HG02943 (cell line): ENCODE measurements at regions not wholly inside any gene's neighbourhood (a gene's known extent, or its start where the extent isn't known, plus 50 kb on each side); places are given as distances from the start of the nearest gene placed in this dataset.
A peak's percentile ranks its signal among the peaks of the same experiment; 100 is the strongest.
"Not testable (repeated sequence)": the region's sequence is repeated elsewhere in the genome, so short reads cannot be mapped to it uniquely, and the experiment has no call there.

Experiments
- ATAC-seq: cut with Tn5 transposase; IDR thresholded peaks from one replicate; pipeline ENCODE4 v1.9.1; 2021; ENCODE audit warnings: mild to moderate bottlenecking, low read depth, moderate library complexity; ENCODE audit not compliant: unreplicated experiment

DNA sequence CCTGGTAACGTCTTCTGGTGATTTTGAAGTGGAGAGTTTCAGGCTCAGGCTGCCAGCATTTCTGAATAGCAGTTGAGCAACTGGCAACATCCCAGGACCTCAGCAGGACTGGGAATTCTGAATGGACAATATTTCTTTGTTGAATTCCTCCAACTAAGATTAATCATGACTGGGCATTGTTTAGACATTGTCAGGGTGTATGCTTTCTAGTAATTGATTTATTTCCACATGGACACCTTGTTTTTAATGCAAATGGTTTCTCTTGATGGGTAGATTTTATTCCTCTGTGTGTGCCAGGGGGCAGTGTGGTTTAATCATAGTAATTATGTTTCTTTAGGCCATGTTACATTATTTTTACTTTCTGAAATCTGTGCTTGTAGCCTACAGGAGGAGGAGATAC lies 1004.7 kb upstream of the LCORL start:
- ATAC-seq, result no peak

DNA sequence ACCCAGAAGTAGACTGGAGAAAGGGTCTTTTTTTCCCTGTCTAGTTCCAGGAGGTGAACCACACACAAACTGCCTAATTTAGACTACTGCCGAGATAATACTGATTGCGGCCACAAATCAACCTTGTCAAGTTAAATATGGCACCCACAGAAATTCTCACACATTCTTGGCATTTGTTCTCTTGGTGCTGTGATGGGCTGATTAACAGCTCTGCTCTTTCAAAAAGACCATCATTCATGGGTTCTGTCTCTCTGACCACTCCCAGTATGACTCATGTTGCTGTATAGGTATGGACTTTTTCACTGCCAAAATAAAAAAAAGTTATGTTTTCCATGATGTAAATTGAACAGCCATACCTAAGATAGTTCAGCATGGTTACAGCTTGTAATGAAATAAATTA lies 1003.5 kb upstream of the LCORL start:
- ATAC-seq, result no peak

DNA sequence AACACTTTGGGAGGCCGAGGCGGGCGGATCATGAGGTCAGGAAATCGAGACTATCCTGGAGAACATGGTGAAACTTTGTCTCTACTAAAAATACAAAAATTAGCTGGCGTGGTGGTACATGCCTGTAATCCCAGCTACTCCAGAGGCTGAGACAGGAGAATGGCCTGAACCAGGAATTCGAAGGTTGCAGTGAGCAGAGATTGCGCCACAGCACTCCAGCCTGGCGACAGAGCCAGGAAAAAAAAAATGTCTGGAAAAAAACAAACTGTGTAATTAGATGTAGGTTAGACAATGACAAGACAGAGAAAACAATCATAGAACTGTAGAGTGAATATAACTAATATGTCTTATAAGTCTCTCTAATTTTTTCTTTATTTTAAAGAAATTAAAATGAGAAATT lies 1002.5 kb upstream of the LCORL start:
- ATAC-seq, result no peak

DNA sequence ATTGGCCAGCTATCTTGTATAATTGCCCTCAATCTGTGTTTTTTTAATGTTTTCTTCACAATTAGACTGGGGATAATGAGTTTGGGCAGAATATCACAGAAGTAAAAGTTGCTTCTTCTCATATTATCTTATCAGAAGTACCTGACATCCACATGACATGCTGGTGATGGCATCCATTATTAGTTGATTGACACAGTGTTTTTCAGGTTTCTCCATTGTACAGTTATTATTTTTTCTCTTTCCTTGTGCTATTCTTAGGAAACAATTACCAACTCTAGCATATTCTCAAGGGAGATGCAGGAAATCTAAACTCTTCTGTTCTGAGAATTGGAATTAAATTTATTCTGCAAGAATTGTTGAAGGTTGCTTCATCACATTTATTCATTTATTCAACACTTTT lies 1000.1 kb upstream of the LCORL start:
- no peak for ATAC-seq

DNA sequence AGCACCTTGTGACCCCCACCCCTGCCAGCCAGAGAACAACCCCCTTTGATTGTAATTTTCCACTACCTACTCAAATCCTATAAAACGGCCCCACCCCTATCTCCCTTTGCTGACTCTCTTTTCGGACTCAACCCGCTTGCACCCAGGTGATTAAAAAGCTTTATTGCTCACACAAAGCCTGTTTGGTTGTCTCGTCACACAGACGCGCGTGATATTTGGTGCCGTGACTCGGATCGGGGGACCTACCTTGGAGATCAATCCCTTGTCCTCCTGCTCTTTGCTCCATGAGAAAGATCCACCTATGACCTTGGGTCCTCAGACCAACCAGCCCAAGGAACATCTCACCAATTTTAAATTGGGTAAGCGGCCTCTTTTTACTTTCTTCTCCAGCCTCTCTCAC lies 995.0 kb upstream of the LCORL start:
- not testable (repeated sequence) for ATAC-seq

DNA sequence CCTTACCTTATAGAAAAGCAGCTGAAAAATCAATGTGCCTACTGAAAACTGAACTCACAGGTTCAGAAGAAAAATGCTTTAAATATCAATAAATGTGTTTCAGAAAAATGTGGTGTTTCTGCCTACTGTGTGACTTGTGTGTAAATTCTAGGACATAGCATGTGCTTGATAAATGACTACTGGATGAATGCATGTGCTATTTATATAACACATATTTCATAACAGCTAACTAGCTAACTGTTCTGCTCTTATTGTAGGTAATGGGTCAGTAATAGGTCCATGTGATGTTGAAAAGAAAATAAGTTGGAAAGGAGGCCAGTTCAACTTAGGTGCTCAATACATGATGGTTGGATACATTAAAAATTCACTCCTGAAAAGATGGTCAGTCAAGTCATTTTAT lies 993.0 kb upstream of the LCORL start:
- no peak for ATAC-seq

DNA sequence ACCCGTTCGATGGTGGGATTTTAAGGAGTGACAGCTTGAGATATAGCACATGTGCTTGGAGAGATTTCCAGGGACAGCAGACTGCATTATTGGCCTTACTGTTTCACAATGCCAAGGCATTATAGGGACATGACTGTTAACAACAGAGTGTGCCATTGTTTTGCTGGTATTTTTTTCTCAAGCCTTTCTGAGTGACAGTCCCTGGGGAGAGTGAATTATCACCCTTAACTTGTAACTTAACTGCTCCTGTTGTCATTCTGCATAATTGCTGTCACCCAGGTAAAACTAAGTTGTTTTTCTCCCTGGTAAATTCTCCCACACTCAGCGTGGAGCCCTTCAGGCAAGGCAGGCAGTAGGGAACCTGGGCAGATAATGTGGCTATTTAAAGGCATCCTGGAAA lies 989.2 kb upstream of the LCORL start:
- no peak for ATAC-seq

DNA sequence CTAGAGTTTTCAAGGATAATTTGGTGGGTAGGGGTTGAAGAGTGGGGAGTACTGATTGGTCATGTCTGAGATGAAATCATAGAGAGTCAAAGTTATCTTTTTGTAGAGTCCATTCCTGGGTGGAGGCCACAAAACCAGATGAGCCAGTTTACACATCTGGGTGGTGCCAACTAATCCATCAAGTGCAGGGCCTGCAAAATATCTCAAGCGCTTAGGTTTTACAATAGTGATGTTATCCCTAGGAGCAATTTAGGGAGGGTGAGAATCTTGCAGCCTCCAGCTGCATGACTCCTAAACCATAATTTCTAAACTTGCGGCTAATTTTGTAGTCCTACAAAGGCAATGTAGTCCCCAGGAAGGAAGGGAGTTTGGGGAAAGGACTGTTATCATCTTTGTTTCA lies 988.3 kb upstream of the LCORL start:
- no peak for ATAC-seq

DNA sequence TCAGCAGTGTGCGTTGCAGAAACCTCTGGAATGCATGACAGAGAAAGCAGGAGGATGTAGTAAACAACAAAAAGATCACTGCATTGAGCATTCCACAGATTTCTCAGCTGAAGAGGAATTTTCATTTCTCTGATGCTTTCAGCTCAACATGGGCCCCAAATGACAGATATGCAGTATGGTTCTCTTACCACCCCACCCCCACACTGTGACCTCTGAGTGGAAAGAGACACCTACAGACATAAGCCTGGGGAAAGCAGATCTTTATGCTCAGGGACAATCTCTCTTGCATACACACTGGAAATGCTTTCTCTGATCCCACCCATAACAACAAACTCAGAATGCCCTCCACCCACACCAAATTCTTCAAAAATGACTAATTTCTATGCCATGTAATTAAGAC lies 983.7 kb upstream of the LCORL start:
- ATAC-seq, result no peak

DNA sequence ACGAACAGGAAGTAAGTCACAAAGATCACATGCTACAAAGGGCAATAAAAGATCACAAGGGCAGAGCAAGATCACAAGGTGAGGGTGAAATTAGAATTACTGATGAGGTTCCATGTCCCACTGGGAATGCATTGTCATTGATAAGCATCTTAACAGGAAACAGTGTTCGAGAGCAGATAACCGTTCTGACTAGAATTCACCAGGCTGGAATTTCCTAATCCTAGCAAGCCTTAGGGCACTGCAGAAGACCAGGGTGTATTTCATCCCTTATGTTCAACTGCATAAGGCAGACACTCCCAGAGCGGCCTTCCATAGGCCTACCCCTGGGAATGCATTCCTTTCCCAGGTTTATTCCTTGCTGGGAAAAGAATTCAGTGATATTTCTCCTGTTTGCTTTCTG lies 980.6 kb upstream of the LCORL start:
- no peak for ATAC-seq

DNA sequence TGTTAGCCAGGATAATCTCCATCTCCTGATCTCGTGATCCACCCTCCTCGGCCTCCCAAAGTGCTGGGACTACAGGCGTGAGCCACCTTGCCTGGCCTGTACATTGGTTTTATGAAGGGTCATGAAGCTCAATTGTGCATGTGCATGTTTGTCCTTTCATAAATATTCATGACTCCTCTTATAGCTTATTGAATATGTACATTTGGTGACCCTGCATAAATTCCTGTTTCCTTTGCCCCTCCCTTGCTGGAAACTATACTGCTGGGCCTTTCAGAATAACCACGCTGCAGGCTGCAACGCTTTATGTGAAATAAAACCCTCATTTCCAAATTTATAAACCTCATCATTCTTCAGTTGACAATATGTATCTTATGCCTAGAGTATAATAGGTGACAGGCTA lies 978.0 kb upstream of the LCORL start:
- no peak for ATAC-seq

DNA sequence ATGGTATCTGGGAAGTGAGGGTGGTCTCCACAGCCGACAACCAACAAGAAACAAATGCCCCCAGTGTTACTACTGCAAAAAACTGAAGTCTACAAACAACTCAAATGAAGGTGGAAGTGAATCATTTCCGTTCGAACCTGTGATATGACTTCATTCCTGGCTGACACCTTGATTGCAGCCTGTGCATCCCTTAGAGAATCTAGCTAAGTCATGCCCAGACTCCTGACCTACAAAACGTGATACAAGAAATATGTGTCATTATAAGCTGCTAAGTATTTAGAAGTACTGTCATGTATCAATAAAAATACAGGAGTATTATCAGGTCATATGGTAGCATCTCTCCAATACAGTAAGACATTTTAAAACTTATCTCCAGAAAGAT lies 959.7 kb upstream of the LCORL start:
- ATAC-seq, result no peak

DNA sequence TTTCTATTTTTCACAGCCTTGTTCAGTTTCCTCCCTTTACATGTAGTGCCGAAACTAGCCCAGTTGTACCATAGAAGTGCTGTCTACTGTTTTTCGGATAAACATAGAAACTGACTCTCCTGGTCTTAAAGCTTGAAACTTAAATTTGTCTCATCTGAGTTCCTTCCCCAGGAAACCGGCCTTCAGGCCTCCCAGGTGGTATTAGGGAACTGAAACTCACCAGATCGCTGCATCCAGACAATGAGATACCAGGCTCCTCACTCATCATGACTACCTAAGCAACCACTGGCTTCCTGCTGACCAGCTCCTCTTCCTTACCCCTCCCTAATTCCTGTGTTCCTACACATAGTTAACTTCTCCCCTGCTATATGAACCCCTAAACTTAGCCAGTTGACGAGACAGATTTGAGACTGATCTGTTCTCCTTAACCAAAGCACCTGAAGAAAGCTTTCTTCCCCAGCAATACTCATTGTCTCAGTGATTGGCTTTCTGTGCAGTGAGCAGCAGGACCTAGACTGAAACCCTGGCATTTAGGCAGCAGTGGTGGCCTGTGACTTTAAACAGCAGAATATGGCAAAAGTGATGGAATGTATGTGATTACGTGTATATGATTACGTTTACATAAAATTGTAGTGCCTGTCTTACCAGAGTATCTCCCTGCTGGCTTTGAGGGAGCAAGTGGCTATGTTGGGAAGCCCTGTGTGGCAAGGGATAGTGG lies 959.1 kb upstream of the LCORL start:
- ATAC-seq, result peak; percentile 84

DNA sequence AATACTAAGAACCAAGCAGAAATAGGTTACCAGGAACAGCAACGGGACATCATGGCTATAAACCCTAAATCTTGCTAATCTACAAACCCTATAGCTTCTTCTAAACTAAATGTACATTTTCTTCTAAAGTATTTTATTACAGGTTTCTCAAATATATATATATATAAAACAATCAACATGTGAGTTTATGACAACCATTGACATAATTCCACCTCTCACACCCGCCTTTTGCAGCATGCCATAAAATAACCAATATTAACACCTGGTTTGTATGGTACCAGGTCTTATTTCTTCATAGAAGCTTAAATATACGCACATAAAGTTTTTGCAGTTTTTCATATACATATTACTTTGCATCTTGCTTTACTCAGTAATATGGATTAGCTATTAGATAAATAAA lies 955.3 kb upstream of the LCORL start:
- ATAC-seq, result no peak

DNA sequence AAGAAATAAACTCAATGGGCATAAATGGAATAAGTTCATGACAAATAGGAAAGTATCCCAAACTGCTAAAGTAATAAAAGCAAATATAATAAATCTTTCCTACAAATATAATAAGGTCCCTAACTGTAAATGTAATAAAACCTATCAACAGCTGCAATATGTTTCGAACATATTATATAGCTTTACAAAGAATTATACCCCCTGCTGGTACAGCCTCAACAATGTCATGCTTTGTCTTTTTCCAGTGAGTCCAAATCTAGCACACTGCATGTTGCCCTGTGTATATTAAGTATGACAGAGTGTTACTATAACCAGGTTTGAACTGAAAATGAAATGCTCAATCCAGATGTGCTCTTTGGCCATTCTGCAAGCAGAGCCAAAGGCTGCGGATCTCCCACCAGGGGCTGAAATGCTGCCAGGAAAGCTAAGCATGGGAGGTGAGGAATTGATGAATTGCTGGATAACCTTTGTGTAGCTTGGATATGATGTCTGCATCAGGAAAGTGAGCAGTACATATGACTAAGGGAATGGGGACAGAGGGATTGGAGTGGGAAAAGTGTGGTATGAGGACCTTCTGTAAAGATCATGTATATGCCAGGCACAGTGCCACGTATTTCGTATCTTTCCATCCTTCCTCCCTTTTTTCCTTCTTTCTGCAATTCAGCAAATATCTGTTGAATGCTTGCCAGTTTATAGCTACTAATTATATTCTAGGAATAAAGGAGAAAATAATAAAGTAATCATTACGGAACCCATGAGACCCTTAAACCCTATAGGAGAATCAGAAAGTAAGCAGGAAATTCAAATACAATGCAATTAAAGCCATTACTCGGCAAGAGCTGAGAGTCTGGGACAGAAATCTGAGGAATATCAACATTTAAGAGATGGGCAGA lies 954.6 kb upstream of the LCORL start:
- ATAC-seq, result no peak

DNA sequence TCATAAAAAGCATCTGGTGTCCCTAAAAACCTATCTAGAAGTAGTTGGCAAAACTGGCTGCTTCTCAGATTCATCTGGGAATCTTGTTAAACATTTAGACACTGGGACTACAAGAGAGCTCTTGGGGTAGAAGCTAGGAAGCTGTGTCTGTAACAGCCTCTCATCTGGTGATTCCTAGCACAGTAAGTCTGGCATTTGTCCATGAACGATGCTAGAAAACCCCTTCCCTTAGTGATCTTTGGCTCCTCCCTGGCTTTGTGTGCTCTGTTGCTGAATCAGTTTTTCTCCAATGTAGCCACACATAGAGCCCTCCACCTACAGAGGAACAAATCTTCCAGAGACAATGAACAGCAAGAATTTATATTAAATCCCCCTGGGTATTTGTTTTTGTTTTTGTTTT lies 951.7 kb upstream of the LCORL start:
- no peak for ATAC-seq

DNA sequence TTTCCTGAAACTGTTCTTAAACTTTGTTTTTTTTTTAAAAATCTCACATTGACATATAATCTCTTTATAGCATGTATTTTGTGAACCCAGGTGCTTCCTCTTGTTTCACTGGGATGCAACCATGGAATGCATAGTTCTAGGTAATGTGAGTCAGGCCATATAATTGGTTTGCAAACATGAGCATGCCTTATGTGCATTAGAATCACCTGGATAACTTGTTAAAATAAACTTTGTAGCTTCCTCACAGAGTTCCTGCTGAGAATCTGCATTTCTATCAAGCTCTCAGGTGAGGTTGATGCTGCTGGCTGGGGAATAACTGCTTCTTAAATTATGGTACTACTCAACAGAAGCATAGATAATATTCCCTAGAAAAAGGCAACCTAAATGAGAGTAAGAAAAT lies 940.3 kb upstream of the LCORL start:
- ATAC-seq, result no peak

DNA sequence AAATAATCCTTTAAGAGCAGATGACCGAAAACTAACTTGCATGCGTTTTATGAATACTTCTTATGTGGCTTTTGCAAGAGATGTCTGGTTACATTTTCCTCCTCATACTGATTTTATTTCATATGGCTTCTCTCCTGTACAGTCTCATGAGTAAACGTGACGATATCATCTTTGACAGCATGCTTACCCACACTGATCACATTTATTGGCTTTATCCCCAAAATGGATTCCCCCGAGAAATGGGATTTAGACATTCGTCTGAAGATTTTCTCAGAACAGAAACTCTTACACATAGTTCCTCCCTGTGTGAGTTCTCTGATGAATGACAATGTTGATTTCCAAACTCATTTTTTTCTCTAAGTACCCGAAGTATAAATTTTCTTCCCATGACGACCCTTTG lies 939.7 kb upstream of the LCORL start:
- no peak for ATAC-seq

DNA sequence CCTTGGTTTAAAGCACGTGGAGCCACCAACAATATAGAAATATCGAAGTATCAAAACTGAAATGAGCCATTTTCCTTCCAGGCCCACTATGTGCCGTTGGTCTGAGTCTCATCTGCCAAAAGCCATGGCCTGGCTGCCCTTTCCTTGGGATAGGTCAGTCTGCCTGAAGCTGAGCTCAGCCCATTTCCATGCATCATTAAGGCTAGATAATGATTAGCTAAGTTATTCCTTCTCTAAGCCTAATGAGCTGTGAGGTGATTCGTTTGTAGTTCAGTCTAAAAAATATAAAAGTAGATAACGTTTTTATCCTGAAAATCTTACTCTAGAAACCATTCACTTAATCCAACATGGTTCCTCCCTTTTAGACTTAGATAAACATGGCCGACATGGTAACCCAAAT lies 936.2 kb upstream of the LCORL start:
- no peak for ATAC-seq

DNA sequence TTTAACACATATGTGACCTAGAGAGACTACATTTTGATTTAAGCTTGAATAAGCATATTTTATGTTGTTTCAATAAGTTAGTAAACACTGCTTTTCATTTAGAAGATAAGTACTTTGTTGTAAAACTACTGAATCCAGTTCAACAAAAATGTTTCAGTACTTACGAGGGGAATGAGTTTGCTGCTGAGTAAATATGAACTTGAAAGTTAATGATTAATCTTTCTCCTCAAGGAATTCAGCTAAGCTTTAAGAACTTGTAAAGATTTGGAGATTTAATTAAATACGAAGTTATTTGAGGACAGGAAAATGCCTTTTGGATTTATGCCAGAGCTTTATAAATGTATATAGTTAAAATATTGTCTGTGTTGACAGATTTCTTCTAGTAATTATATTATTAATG lies 933.0 kb upstream of the LCORL start:
- ATAC-seq, result no peak

DNA sequence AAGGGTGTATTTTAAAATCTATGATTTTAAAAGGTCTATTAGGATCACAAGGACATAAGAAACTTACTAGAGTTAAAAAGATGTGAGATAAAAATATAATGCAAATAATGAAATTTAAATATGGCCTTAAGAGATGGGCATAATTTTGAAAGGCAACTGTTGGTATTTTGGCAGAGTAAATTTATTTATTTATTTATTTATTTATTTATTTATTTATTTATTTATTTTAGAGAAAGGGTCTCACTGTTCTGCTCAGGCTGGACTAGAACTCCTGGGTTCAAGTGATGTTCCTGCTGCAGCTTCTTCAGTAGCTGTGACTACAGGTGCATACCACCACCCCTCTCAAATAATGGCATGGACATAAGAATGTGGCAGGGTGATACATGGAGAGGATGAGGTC lies 932.1 kb upstream of the LCORL start:
- ATAC-seq, result no peak

DNA sequence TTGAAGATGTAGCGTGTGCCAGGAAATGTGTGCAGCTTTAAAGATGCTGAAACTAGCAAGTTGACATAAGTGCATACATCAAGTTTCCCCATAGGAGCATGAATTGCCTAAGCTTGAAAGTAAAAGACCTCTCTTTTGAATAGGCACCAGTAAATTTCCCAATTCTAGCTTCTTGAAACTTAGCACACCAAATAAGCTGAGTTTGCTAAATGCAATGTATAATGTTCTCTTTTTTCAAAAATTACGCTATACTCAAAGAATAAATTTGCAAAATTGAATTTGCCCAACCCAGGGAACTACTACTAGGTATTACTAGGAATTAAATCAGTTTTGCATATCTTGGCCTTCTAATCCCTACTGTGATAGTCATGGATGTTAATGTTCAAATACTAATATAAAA lies 923.9 kb upstream of the LCORL start:
- ATAC-seq, result no peak
